B cell (primary cell): ENCODE measurements at regions not wholly inside any gene's neighbourhood (a gene's known extent, or its start where the extent isn't known, plus 50 kb on each side); places are given as distances from the start of the nearest gene placed in this dataset.

Source experiments
- ATAC-seq: fragments of 200-7000 bp; cut with Tn5 transposase; one replicate; pipeline ENCODE4 v1.10.0; 2021; ENCODE audit warnings: low read depth, mild to moderate bottlenecking, moderate number of reproducible peaks, moderate library complexity
- CTCF ChIA-PET: fragments of 350-600 bp; sonication (Branson Sonifier 250); formaldehyde crosslinking; loops from one replicate; lab custom pipeline; 2021; ENCODE audit warnings: antibody characterized with exemption, inconsistent platforms; lab: Charles Lee
- POLR2A ChIA-PET: fragments of 350-600 bp; sonication (Branson Sonifier 250); formaldehyde crosslinking; loops from one replicate; lab custom pipeline; 2021; ENCODE audit warnings: antibody characterized with exemption; lab: Charles Lee
- DNase-seq: peaks from one replicate; pipeline ENCODE4 v3.0.0; 2013
- H2AFZ ChIP-seq: 2 replicates; pipeline ENCODE4 v1.6.1; 2012; ENCODE audit warnings: mild to moderate bottlenecking, low read depth, low read length; ENCODE audit not compliant: insufficient read depth, poor library complexity, severe bottlenecking
- H3K27ac ChIP-seq, 2 donors: 1 replicate in 1 of 2; 2 replicates in 1 of 2; pipeline ENCODE4 v1.5.1; 2012 to 2013; ENCODE audit warnings: low read length in 2 of 2, mild to moderate bottlenecking in 2 of 2, moderate library complexity in 1 of 2
- H3K27me3 ChIP-seq, 4 experiments: fragments of 200-600 bp in 1 of 4; sonication (generic) in 1 of 4; replicated peaks in 1 of 4; 1 replicate in 2 of 4; 2 replicates in 2 of 4; pipeline versions ENCODE4 v1.6.1 to v1.7.0; 2013 to 2016; ENCODE audit warnings: low read length in 3 of 4, mild to moderate bottlenecking in 2 of 4, mixed read lengths in 1 of 4, moderate library complexity in 1 of 4; ENCODE audit not compliant: insufficient read depth in 4 of 4, control insufficient read depth in 3 of 4; ENCODE audit errors: control extremely low read depth in 1 of 4
- H3K36me3 ChIP-seq, 2 experiments: replicated peaks in 1 of 2; 1 replicate in 1 of 2; 2 replicates in 1 of 2; pipeline versions ENCODE4 v1.6.1 to v1.7.1; 2013; ENCODE audit warnings: low read length in 1 of 2; ENCODE audit not compliant: insufficient read depth in 2 of 2, control insufficient read depth in 1 of 2; ENCODE audit errors: control extremely low read depth in 1 of 2, extremely low read depth in 1 of 2
- H3K4me1 ChIP-seq, 2 donors: fragments of 200-600 bp in 1 of 2; sonication (generic) in 1 of 2; 1 replicate in 1 of 2; 2 replicates in 1 of 2; pipeline versions ENCODE4 v1.5.1 to v1.6.1; 2013 to 2017; ENCODE audit warnings: low read length in 2 of 2; ENCODE audit not compliant: control insufficient read depth in 2 of 2, insufficient read depth in 2 of 2
- H3K4me2 ChIP-seq: replicated peaks from 2 replicates; pipeline ENCODE3; 2012; ENCODE audit warnings: mild to moderate bottlenecking, low read depth, low read length; ENCODE audit not compliant: poor library complexity, severe bottlenecking
- H3K4me3 ChIP-seq, 5 experiments: fragments of 200-600 bp in 1 of 5; sonication (generic) in 1 of 5; 1 replicate in 3 of 5; 2 replicates in 2 of 5; pipeline versions ENCODE4 v1.5.1 to v1.7.0; 2011 to 2016; ENCODE audit warnings: low read length in 4 of 5, mild to moderate bottlenecking in 4 of 5, low read depth in 2 of 5, control low read depth in 1 of 5, moderate library complexity in 1 of 5; ENCODE audit not compliant: insufficient read depth in 1 of 5; ENCODE audit errors: control extremely low read depth in 1 of 5, extremely low read depth in 1 of 5
- H3K79me2 ChIP-seq: fragments of 200-600 bp; sonication (generic); one replicate; pipeline ENCODE4 v1.6.0; 2016; ENCODE audit warnings: low read length; ENCODE audit not compliant: control insufficient read depth, insufficient read depth
- H3K9ac ChIP-seq: fragments of 200-600 bp; sonication (generic); 2 replicates; pipeline ENCODE4 v1.6.1; 2017; ENCODE audit warnings: mild to moderate bottlenecking, low read length, moderate library complexity
- H3K9me3 ChIP-seq, 3 donors: one replicate each; pipeline versions ENCODE4 v1.6.1 to v1.7.1; 2013; ENCODE audit warnings: low read length in 2 of 3; ENCODE audit not compliant: control insufficient read depth in 2 of 3, insufficient read depth in 1 of 3; ENCODE audit errors: control extremely low read depth in 1 of 3
- H4K20me1 ChIP-seq: 2 replicates; pipeline ENCODE4 v1.6.0; 2012; ENCODE audit warnings: mild to moderate bottlenecking, low read length; ENCODE audit not compliant: insufficient read depth, control insufficient read depth, poor library complexity, severe bottlenecking
- H3K27ac Mint-ChIP-seq: one replicate; pipeline ENCODE4 v1.8.0; 2021; ENCODE audit warnings: mixed read lengths
- H3K27me3 Mint-ChIP-seq: one replicate; pipeline ENCODE4 v1.8.0; 2021; ENCODE audit warnings: mixed read lengths
- H3K4me1 Mint-ChIP-seq: one replicate; pipeline ENCODE4 v1.8.0; 2021; ENCODE audit warnings: mixed read lengths
- H3K4me3 Mint-ChIP-seq: one replicate; pipeline ENCODE4 v1.8.0; 2021; ENCODE audit warnings: mixed read lengths
- H3K9me3 Mint-ChIP-seq: one replicate; pipeline ENCODE4 v1.8.0; 2022; ENCODE audit warnings: mixed read lengths; ENCODE audit not compliant: insufficient read depth
- EZH2 ChIP-seq: IDR thresholded peaks from 2 replicates; pipeline ENCODE4 v1.6.1; 2012; ENCODE audit warnings: borderline replicate concordance, low read depth, mild to moderate bottlenecking, moderate library complexity, low read length; ENCODE audit not compliant: insufficient read depth, poor library complexity, severe bottlenecking
- WGBS: methylation state at CpG from one replicate; pipeline ENCODE4 v1.1.5; 2013; ENCODE audit warnings: missing lambda C conversion rate; ENCODE audit not compliant: insufficient coverage; 5-methylcytosine and 5-hydroxymethylcytosine counted together
- intact Hi-C: fragments of 100-400 bp; cut with micrococcal nuclease; formaldehyde crosslinking; loops from one replicate; pipeline ENCODE4 v1.10.0; 2022
- TF ChIP-seq, protein P1 (sequence below): fragments of 200-600 bp; IDR thresholded peaks from one replicate; pipeline ENCODE4 v1.8.0; 2022; ENCODE audit warnings: antibody characterized with exemption, mild to moderate bottlenecking

DNA sequence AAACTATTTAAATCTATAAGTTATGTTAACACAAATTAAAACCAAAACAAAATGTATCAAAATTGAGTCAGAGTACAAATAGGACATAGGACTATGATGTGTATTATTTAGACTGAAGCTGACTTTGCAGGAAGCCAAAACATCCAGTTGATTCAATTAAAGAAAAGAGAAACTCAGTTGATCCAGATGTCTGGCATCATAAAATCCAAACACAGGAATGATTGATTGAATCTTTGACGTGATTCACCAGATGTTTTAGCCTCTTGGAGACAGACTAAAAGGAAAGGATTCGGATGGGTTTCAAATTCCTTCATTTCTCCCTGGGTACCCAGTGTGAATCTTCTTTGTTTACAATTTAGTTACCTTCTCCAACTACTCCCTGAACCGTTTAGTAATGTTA, 272.9 kb downstream of the IRS1 start:
- H3K27me3 ChIP-seq, result no peaks in the 10 kb centered on the region
- no peak overlapping the region for H3K4me2 ChIP-seq
- H3K79me2 ChIP-seq, result no peaks in the 10 kb centered on the region
- DNase-seq (no peak), ATAC-seq (no peak)
- Mint-ChIP-seq H3K9me3 (no peaks in the 10 kb centered on the region), H3K27me3 (no peaks in the 10 kb centered on the region), H3K27ac (no peak overlapping the region), H3K4me3 (no peak overlapping the region), H3K4me1 (no peaks in the 10 kb centered on the region)
- H3K36me3 ChIP-seq, result no peaks in the 10 kb centered on the region
- H3K9ac ChIP-seq, result no peak overlapping the region
- WGBS, result no CpG with 5 or more reads among the region's 3 CpGs
- no peaks in the 10 kb centered on the region for H3K4me1 ChIP-seq
- ChIA-PET POLR2A (no interaction called here), CTCF (no interaction called here)
- intact Hi-C loops, result no loop called here
- H3K4me3 ChIP-seq, result no peak overlapping the region
- no peaks in the 10 kb centered on the region for H3K9me3 ChIP-seq
- H3K27ac ChIP-seq, result no peak overlapping the region
- TF ChIP-seq, protein P1, sequence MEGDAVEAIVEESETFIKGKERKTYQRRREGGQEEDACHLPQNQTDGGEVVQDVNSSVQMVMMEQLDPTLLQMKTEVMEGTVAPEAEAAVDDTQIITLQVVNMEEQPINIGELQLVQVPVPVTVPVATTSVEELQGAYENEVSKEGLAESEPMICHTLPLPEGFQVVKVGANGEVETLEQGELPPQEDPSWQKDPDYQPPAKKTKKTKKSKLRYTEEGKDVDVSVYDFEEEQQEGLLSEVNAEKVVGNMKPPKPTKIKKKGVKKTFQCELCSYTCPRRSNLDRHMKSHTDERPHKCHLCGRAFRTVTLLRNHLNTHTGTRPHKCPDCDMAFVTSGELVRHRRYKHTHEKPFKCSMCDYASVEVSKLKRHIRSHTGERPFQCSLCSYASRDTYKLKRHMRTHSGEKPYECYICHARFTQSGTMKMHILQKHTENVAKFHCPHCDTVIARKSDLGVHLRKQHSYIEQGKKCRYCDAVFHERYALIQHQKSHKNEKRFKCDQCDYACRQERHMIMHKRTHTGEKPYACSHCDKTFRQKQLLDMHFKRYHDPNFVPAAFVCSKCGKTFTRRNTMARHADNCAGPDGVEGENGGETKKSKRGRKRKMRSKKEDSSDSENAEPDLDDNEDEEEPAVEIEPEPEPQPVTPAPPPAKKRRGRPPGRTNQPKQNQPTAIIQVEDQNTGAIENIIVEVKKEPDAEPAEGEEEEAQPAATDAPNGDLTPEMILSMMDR, result no peak
- no peak for TF ChIP-seq EZH2
- H4K20me1 ChIP-seq, result no peaks in the 10 kb centered on the region
- no peak overlapping the region for H2AFZ ChIP-seq

DNA sequence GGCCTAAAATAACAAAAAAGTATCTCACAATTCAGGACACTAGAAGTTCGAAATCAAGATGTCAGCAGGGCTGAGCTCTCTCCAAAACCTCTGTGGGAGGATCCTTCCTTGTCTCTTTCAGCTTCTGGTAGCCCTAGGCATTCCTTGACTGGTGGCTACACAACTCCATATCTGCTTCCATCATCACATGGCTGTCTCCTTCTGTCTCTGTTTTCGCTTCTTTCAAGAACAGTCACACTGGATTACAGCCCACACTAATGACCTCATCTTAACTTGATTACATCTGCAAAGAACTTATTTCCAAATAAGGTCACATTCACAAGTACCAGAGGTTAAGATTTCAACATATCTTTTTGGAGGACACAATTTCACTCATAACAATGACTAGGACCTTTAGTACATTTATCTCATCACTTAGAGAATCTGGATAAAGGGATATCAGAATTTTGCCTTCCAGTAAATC, 275.2 kb downstream of the IRS1 start:
- H3K36me3 ChIP-seq, result no peaks in the 10 kb centered on the region
- no peaks in the 10 kb centered on the region for H3K4me1 ChIP-seq
- H3K4me1 Mint-ChIP-seq, result no peaks in the 10 kb centered on the region
- ChIA-PET CTCF (no interaction called here), POLR2A (no interaction called here)
- H3K9me3 Mint-ChIP-seq, result peaks cover 2% of the 10 kb centered on the region
- H3K27ac Mint-ChIP-seq, result no peak overlapping the region
- H3K27ac ChIP-seq, result no peak overlapping the region
- H3K4me3 Mint-ChIP-seq, result no peak overlapping the region
- intact Hi-C loops, result no loop called here
- ATAC-seq (no peak), DNase-seq (no peak)
- H2AFZ ChIP-seq, result no peak overlapping the region
- peaks cover 3% of the 10 kb centered on the region for H3K27me3 Mint-ChIP-seq
- H3K9me3 ChIP-seq, result no peaks in the 10 kb centered on the region
- H3K79me2 ChIP-seq, result no peaks in the 10 kb centered on the region
- TF ChIP-seq EZH2, result no peak
- TF ChIP-seq, protein P1, result no peak
- no peak overlapping the region for H3K4me2 ChIP-seq
- H4K20me1 ChIP-seq, result no peaks in the 10 kb centered on the region
- no peak overlapping the region for H3K4me3 ChIP-seq
- H3K9ac ChIP-seq, result no peak overlapping the region
- H3K27me3 ChIP-seq, result no peaks in the 10 kb centered on the region
- WGBS, result 74% methylated on average over 2 of the region's 2 CpGs
